IPS-NIHi7 (cell line): ENCODE measurements at regions not wholly inside any gene's neighbourhood (a gene's known extent, or its start where the extent isn't known, plus 50 kb on each side); places are given as distances from the start of the nearest gene placed in this dataset.
"Not testable (repeated sequence)": the region's sequence is repeated elsewhere in the genome, so short reads cannot be mapped to it uniquely, and the experiment has no call there.

Experiments
- DNase-seq: peaks from one replicate; pipeline ENCODE4 v3.0.0; 2012; ENCODE audit warnings: mixed read lengths; ENCODE audit errors: extremely low spot score

DNA sequence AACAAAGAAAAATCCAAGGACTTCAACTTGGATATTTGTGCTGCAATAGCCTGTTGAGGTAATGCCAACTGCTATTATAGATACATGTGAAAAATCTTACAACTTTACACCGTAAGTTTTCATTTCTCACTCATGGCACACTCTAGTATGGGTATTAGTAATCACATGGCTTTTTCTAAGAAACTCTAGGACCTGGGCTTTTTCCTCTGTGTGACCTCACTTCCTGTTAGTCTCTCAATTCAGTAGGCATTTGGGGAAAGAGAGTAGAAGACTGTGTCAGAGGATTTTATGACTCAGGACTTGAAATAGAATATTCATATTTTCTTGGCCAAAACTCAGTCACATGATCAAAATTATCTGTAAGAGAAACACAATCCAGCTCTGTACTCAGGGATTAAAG is 1049.9 kb downstream of the REEP3 start:
- DNase-seq, result no peak

- no peak for DNase-seq
Observed at GRCh38 chr10:64573623-64574325, 1052.6 kb downstream of the REEP3 start.

DNA sequence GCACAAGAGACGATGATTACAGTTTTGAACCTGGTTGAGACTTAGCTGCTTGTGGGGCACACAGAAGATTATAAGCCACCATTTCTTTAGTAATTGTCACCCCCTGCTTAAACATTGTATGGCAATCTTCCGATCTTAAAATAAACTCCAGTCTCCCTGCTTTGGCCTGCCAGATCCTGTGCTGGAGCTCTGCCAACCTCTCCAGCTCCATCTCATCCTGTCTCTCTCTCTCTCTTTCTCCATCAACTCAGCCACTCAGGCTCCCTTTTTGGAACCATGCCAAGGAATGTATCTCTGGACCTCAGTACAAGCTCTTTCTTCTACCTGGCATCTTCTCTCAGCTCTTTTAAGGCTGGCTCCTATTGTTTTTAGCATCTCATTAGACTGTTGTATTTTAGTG is 1053.2 kb downstream of the REEP3 start:
- no peak for DNase-seq

DNA sequence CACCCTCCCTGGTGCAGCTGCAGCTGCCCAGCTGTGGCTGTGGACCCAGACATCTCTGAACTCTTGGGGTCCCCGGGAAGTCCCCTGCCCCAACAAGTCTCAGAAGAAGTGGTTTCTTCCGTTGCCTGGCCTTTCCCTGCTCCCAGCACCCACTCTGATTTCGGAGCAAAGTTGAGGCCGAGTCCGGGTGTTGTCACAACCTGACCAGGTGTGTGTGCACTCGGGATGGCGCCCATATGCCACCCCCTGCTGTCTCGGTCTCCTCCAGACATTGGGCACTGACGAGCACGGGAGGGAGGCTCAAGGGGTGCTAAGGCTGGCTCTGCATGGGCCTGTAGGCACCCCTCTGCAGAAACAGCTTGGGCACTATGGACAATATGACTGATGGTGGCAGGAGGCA is 1055.3 kb downstream of the REEP3 start:
- no peak for DNase-seq

- DNase-seq, result not testable (repeated sequence)
Observed at GRCh38 chr10:64578757-64579156, 1057.6 kb downstream of the REEP3 start.

DNA sequence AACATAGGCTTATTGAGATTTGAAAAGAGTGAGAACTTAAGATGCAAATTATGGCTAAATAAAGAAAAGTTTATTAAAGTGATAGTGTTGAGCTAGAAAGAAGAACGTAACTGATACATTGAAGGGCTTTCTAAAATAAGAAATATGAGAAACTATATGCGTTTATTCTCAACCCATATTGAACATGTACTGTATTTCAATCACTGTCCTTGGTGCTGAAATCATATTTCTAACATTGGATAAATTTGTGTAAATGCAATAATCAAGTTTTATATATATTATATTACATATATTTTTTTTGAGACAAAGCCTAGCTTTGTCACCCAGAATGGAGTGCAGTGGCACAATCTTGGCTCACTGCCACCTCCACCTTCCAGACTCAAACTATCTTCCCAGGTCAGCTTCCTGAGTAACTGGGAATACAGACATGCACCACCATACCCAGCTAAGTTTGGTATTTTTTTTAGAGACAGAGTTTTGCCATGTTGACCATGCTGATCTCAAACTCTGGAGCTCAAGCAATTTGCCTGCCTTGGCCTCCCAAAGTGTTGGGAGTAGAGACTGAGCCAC is 1065.8 kb downstream of the REEP3 start:
- no peak for DNase-seq

- no peak for DNase-seq
Observed at GRCh38 chr10:64594072-64594471, 1072.9 kb downstream of the REEP3 start.

DNA sequence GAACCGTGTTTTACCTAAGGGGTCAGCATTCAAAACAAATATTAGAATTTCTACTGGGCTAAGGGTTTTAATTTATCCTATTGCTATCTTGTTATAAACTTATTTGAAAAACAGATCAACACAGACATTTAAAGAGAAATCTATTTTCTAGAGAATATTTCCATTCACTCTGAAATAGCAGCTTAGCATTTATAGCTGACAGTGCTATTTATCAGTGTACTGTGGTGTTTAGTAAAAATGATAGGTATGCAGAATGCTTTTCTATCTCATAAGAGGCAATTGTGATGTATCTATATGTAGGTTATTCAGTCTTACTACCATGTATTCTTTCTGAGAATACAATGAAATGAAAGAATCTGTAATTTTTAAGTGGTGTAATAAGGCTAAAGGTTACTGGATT is 1077.4 kb downstream of the REEP3 start:
- no peak for DNase-seq

GRCh38 chr10:64601298-64601697 is 1080.1 kb downstream of the REEP3 start:
- DNase-seq, result no peak

DNA sequence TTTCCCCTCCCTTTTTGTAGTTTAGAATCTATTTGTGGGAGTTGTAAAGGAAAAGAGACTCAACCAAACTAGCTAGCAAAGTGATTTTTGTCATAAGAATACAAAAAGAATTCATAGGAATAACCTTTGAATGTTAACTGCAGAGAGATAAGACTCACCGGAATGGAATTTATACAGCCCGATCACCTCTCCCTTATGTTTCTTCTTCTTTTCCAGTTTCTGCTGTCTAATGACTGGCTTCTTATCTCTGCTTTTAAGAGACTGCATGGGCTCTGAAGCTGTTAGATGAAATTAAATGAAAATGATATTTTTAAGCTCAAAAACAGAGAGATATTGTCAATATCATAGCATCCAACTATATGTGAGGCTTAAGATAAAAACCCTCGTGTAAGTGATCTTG is 1095.9 kb downstream of the REEP3 start:
- no peak for DNase-seq

DNA sequence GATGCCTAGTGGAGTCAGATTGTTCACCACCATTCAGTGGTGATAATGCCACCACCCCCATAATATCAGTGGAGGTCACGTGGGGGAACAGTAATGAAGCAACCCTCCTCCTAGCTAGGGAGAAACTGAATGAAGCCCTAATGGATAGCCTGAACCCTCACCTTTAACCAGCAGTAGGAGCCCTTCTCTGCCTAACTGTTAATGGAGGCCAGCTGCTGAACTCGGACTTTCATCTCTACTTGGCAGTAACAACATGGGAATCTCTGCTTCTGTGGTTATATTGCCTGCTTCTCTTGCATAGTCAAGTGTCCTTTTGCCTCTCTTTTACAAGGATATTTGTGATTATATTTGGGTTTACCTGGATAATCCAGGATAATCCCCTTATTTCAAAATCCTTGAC is 1097.9 kb downstream of the REEP3 start:
- peak; percentile 22 for DNase-seq

GRCh38 chr10:64626924-64627323 is 1105.7 kb downstream of the REEP3 start:
- no peak for DNase-seq

- DNase-seq, result no peak
Observed at GRCh38 chr10:64630534-64630933, 1109.3 kb downstream of the REEP3 start.

DNA sequence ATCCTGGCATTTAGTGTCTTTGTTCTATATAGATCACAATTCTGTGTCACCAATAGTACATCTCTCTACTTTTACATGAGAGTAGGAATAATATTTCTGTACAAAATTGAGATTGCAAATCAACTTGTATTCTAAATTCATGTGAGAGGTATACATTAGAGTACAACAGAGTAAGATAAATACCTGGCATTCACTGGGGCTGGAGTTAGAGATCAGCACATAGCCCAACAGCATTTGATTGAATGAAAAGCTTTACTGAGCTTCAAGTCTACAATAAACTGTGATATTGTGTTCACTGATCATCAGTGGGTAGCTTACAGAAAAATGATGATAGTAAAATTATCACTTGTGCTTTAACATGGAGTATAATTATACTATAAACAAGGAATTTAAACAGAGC is 1114.7 kb downstream of the REEP3 start:
- DNase-seq, result no peak

GRCh38 chr10:64636461-64636860 is 1115.3 kb downstream of the REEP3 start:
- no peak for DNase-seq

GRCh38 chr10:64637939-64638338 is 1116.7 kb downstream of the REEP3 start:
- DNase-seq, result no peak

- DNase-seq, result peak; percentile 26
Observed at GRCh38 chr10:64648915-64649314, 1127.7 kb downstream of the REEP3 start.

DNA sequence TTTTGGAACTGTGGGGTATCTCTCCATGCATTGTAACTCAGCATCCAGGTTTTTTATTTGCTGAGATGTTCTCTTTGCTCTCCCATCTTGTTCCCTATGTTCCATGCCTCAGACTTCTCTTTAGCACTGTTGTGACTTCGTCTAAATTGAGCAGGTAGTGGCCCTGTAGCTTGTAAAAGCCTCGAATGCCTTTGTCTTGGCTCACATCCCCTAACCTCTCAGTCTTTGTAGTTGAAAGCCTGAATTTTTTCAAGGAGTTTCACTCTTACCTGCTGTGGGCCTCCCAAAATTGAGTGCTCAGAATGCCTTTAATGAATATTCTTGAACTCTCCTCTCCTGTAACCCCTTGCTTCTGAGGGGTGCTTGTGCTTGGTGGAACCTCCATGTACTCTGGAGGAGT is 1137.3 kb downstream of the REEP3 start:
- DNase-seq, result peak; percentile 10

- DNase-seq, result no peak
Observed at GRCh38 chr10:64659311-64659710, 1138.1 kb downstream of the REEP3 start.

DNA sequence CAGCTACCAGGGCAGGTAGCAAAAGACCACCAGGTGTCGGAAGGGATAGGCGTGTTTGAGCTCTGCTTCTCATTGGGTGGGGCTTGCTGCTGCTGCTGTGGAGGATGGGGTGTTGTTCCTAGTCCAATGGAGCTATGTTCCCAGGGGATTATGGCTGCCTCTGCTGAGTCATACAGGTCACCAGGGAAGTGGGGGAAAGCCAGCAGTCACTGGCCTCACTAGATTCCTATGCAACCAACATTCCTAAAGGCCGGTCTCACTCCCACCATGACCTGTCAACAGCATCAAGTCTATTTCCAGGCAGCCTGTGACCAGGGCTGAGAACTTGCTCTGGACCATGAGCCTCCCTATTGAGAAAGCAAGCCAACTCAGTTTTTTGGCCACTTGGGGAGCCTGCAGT is 1160.8 kb downstream of the REEP3 start:
- DNase-seq, result no peak

GRCh38 chr10:64690194-64690593 is 1169.0 kb downstream of the REEP3 start:
- no peak for DNase-seq

GRCh38 chr10:64699244-64699643 is 1178.0 kb downstream of the REEP3 start:
- no peak for DNase-seq

GRCh38 chr10:64702086-64702485 is 1180.9 kb downstream of the REEP3 start:
- not testable (repeated sequence) for DNase-seq
